Ovary (tissue), 7 donors: ENCODE measurements at regions not wholly inside any gene's neighbourhood (a gene's known extent, or its start where the extent isn't known, plus 50 kb on each side); places are given as distances from the start of the nearest gene placed in this dataset.
"Not testable (repeated sequence)": the region's sequence is repeated elsewhere in the genome, so short reads cannot be mapped to it uniquely, and the experiment has no call there.

Source experiments
- DNase-seq, 5 donors: peaks; one replicate each; pipeline ENCODE4 v3.0.0-alpha.2; 2019 to 2020
- H3K27ac ChIP-seq, 2 donors: fragments of 200-600 bp; one replicate each; pipeline versions ENCODE4 v1.5.1 to v1.8.0; 2019 to 2022
- H3K27me3 ChIP-seq: fragments of 200-600 bp; one replicate; pipeline ENCODE4 v1.8.0; 2022
- H3K36me3 ChIP-seq: fragments of 200-600 bp; sonication (generic); one replicate; pipeline ENCODE4 v1.5.1; 2019
- H3K4me1 ChIP-seq: one replicate; pipeline ENCODE4 v1.8.1; 2013; ENCODE audit warnings: mild to moderate bottlenecking, moderate library complexity; ENCODE audit not compliant: insufficient read depth
- H3K4me3 ChIP-seq: fragments of 200-600 bp; sonication (generic); one replicate; pipeline ENCODE4 v1.5.1; 2017
- H3K9me3 ChIP-seq, 2 donors: fragments of 200-600 bp in 1 of 2; sonication (generic) in 1 of 2; one replicate each; pipeline versions ENCODE4 v1.5.1 to v1.8.1; 2013 to 2019; ENCODE audit warnings: mild to moderate bottlenecking in 1 of 2, moderate library complexity in 1 of 2
- EP300 ChIP-seq: sonication (generic); formaldehyde crosslinking; IDR thresholded peaks from one replicate; pipeline ENCODE4 v1.6.1; 2017; ENCODE audit warnings: antibody characterized with exemption
- POLR2A ChIP-seq: fragments of 450-650 bp; IDR thresholded peaks from one replicate; pipeline ENCODE4 v1.6.1; 2017; ENCODE audit warnings: antibody characterized with exemption, mild to moderate bottlenecking, moderate library complexity
- WGBS, 3 donors: extraction: QIAGEN DNeasy Blood & Tissue Kit in 1 of 3; methylation state at CpG; one replicate each; pipeline versions ENCODE4 v1.1.5 to v1.1.7; 2013 to 2017; 5-methylcytosine and 5-hydroxymethylcytosine counted together
- intact Hi-C, 4 donors: fragments of 100-400 bp; cut with DNase I; formaldehyde crosslinking; loops; one replicate each; pipeline versions ENCODE4 v1.11.0 to v1.15.1; 2022 to 2023
- TF ChIP-seq, protein P1 (sequence below), 3 donors: fragments of 450-650 bp in 2 of 3; fragments of 200-600 bp in 1 of 3; IDR thresholded peaks; one replicate each; pipeline versions ENCODE4 v1.5.1 to v1.8.0; 2016 to 2022; ENCODE audit warnings: antibody characterized with exemption in 3 of 3, mild to moderate bottlenecking in 1 of 3
- donor health status: DM: no; HTN: no; CAD: no; lungs with moderate emphysema.
- donor health status: DM: no; HTN: no; CAD: no.
- donor health status: Bipolar disorder and iron deficiency.
- donor health status: DM: no; HTN: no; CAD: no.
- donor health status: DM: yes; HTN: yes; CAD: no.

DNA sequence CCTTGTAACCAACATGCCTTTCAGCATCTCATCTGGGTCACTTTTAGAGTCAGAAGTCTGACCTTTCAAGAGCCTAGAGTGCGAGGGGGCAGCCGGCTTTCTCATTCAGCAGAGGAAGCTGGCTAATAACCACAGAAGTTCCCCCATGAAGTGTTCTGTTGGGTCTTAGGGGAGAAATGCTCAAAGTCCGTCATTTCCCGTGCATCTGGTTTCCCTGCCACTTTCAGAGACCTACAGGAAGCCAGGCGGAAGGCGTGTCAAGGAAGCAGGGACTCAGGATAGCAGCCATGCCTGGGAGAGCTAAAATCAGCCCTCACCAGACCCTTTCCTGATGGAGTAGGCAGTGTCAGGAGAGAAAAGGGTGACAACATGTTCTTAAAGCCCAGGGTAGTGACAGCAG lies 301.8 kb upstream of the ID2 start:
- no peaks in the 10 kb centered on the region for H3K36me3 ChIP-seq
- WGBS, 3 donors, result 88 to 91% (median 91%) methylated on average over 6 of the region's 6 CpGs
- H3K27me3 ChIP-seq, result no peaks in the 10 kb centered on the region
- no peak overlapping the region for H3K27ac ChIP-seq
- no peaks in the 10 kb centered on the region for H3K9me3 ChIP-seq
- TF ChIP-seq EP300 (no peak), POLR2A (no peak)
- no peak overlapping the region for H3K4me3 ChIP-seq
- no peak for DNase-seq
- H3K4me1 ChIP-seq, result no peaks in the 10 kb centered on the region
- intact Hi-C loops, result no loop called here

DNA sequence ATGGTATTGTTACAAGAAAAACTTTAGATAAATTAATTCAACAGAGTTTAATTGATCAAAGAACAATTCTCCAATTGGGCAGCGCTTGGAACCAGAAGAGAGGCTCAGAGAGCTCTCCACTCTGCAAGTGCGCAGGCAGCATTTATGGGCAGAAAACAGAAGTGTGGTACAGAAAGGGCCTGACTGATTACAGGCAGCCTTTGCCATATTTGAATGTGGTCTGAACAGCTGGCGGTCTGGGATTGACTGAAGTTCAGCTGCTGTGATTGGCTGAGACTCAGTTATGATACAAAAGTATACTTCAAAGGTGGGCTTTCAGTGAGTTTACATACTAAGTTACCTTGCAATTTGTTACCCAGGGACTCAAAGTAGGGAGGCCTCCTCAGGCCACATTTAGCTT lies 301.3 kb upstream of the ID2 start:
- H3K4me3 ChIP-seq, result no peak overlapping the region
- intact Hi-C loops, result no loop called here
- no peaks in the 10 kb centered on the region for H3K4me1 ChIP-seq
- no peaks in the 10 kb centered on the region for H3K27me3 ChIP-seq
- no peaks in the 10 kb centered on the region for H3K9me3 ChIP-seq
- H3K27ac ChIP-seq, result no peak overlapping the region
- TF ChIP-seq, protein P1, sequence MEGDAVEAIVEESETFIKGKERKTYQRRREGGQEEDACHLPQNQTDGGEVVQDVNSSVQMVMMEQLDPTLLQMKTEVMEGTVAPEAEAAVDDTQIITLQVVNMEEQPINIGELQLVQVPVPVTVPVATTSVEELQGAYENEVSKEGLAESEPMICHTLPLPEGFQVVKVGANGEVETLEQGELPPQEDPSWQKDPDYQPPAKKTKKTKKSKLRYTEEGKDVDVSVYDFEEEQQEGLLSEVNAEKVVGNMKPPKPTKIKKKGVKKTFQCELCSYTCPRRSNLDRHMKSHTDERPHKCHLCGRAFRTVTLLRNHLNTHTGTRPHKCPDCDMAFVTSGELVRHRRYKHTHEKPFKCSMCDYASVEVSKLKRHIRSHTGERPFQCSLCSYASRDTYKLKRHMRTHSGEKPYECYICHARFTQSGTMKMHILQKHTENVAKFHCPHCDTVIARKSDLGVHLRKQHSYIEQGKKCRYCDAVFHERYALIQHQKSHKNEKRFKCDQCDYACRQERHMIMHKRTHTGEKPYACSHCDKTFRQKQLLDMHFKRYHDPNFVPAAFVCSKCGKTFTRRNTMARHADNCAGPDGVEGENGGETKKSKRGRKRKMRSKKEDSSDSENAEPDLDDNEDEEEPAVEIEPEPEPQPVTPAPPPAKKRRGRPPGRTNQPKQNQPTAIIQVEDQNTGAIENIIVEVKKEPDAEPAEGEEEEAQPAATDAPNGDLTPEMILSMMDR (IDR thresholded peaks at IDR 0.05), result no peak
- no peak for TF ChIP-seq POLR2A
- TF ChIP-seq EP300, result no peak
- 67 to 93% (median 81%) methylated on average over 3 of the region's 3 CpGs for WGBS, 3 donors
- H3K36me3 ChIP-seq, result no peaks in the 10 kb centered on the region
- no peak for DNase-seq

DNA sequence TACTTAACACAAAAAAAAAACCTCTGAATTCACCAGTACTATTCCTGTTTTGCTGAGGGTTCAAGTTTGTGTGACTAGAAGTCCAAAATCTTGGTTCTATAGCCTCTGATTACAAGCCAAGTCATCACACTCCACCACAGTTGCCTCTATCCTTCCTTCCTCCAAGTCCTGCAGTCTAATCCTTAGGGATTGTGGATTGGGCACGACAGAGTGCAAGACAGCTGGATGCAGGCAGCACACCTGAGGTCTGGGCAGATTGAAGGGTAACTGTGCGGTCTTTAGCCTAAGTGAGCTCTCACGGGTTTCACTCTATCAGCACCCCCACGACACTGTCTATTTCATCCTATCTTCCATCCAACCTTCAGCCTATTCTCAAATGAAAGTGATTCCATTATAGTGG lies 299.4 kb upstream of the ID2 start:
- Histone ChIP-seq H3K4me1 (no peaks in the 10 kb centered on the region), H3K9me3 (no peaks in the 10 kb centered on the region), H3K36me3 (no peaks in the 10 kb centered on the region), H3K4me3 (no peak overlapping the region), H3K27ac (no peak overlapping the region), H3K27me3 (no peaks in the 10 kb centered on the region)
- 73 to 89% (median 78%) methylated on average over 4 of the region's 4 CpGs for WGBS, 3 donors
- DNase-seq, result no peak
- TF ChIP-seq EP300 (no peak), POLR2A (no peak)
- TF ChIP-seq, protein P1 (IDR thresholded peaks at IDR 0.05), result no peak
- intact Hi-C loops, result no loop called here

DNA sequence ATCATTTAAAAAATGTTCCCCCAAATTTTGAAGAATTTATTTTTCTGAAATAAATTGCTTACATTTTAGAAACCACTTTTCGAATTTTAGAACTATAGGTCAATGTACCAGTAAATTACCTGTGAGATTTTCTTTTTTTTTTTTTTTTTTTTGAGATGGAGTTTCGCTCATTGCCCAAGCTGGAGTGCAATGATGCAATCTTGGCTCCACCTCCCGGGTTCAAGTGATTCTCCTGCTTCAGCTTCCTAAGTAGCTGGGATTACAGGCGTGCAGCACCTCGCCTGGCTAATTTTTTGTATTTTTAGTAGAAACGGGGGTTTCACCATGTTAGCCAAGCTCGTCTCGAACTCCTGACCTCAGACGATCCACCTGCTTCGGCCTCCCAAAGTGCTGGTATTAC lies 295.1 kb upstream of the ID2 start:
- H3K27me3 ChIP-seq, H3K9me3 ChIP-seq, H3K27ac ChIP-seq, H3K36me3 ChIP-seq, intact Hi-C loops, H3K4me3 ChIP-seq, H3K4me1 ChIP-seq, DNase-seq: not testable (repeated sequence)
- WGBS, 3 donors, result 70 to 86% (median 77%) methylated on average over 9 to 10 of the region's 10 CpGs

DNA sequence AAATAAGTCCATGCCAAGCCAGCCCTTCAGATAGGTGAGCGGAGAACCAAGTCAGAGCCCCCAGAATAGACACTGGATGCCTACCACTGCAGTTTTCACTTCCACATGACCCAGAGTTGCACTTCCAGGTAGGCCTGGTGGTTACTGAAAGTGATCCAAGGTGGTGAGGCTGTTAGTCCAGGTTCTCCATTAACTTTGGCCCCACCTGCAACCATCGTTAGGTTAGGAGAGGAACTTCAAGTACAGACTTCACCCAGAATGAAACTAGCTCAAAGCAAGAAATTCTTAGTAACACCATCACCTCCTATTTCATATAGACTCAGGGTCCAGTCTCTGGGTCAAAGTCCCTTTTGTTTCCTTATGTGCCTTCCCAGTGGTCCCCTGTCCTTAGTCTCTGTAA lies 293.1 kb upstream of the ID2 start:
- DNase-seq, result no peak
- no peak for TF ChIP-seq POLR2A
- no peak for TF ChIP-seq EP300
- TF ChIP-seq, protein P1 (IDR thresholded peaks at IDR 0.05), result no peak
- no peaks in the 10 kb centered on the region for H3K36me3 ChIP-seq
- no peaks in the 10 kb centered on the region for H3K9me3 ChIP-seq
- H3K27me3 ChIP-seq, result no peaks in the 10 kb centered on the region
- no peaks in the 10 kb centered on the region for H3K4me1 ChIP-seq
- H3K4me3 ChIP-seq, result no peak overlapping the region
- WGBS, 3 donors, result 94 to 98% (median 94%) methylated on average over 2 of the region's 2 CpGs
- H3K27ac ChIP-seq, result no peak overlapping the region
- intact Hi-C loops, result no loop called here
